Hindlimb muscle (tissue), 1 donor: ENCODE measurements at regions not wholly inside any gene's neighbourhood (a gene's known extent, or its start where the extent isn't known, plus 50 kb on each side); places are given as distances from the start of the nearest gene placed in this dataset.

ENCODE experiments used
- DNase-seq: peaks from one replicate; pipeline ENCODE4 v3.0.0-alpha.2; 2013

GRCh38 chr12:107558816-107559382 is 126.7 kb upstream of the PWP1 start:
- DNase-seq: no peak

- no peak for DNase-seq
Measured at GRCh38 chr12:107560165-107560898, 125.3 kb upstream of the PWP1 start.

GRCh38 chr12:107560899-107561285 is 124.7 kb upstream of the PWP1 start:
- no peak for DNase-seq

- DNase-seq: no peak
Measured at GRCh38 chr12:107564946-107565345, 120.7 kb upstream of the PWP1 start.

- DNase-seq: no peak
Measured at GRCh38 chr12:107565551-107565950, 120.0 kb upstream of the PWP1 start.

GRCh38 chr12:107567876-107568619 is 117.6 kb upstream of the PWP1 start:
- no peak for DNase-seq

GRCh38 chr12:107568718-107569117 is 116.9 kb upstream of the PWP1 start:
- DNase-seq: no peak

GRCh38 chr12:107570721-107571120 is 114.9 kb upstream of the PWP1 start:
- no peak for DNase-seq

GRCh38 chr12:107571492-107571891 is 114.1 kb upstream of the PWP1 start:
- no peak for DNase-seq

GRCh38 chr12:107574691-107575090 is 110.9 kb upstream of the PWP1 start:
- DNase-seq: no peak

- DNase-seq: no peak
Measured at GRCh38 chr12:107580750-107581618, 104.6 kb upstream of the PWP1 start.

- no peak for DNase-seq
Measured at GRCh38 chr12:107581619-107582015, 104.0 kb upstream of the PWP1 start.

- DNase-seq: no peak
Measured at GRCh38 chr12:107583551-107583950, 102.0 kb upstream of the PWP1 start.

GRCh38 chr12:107584563-107584962 is 101.0 kb upstream of the PWP1 start:
- no peak for DNase-seq

- no peak for DNase-seq
Measured at GRCh38 chr12:107586256-107586970, 99.2 kb upstream of the PWP1 start.

GRCh38 chr12:107590413-107590812 is 95.2 kb upstream of the PWP1 start:
- no peak for DNase-seq

GRCh38 chr12:107590814-107591375 is 94.7 kb upstream of the PWP1 start:
- DNase-seq: no peak

- no peak for DNase-seq
Measured at GRCh38 chr12:107593713-107594381, 91.8 kb upstream of the PWP1 start.

GRCh38 chr12:107594995-107595394 is 90.6 kb upstream of the PWP1 start:
- DNase-seq: no peak

GRCh38 chr12:107597695-107598410 is 87.7 kb upstream of the PWP1 start:
- no peak for DNase-seq

GRCh38 chr12:107598906-107599305 is 86.7 kb upstream of the PWP1 start:
- DNase-seq: no peak
